ENCODE measurements at regions not wholly inside any gene's neighbourhood (a gene's known extent, or its start where the extent isn't known, plus 50 kb on each side); places are given as distances from the start of the nearest gene placed in this dataset.

DNA sequence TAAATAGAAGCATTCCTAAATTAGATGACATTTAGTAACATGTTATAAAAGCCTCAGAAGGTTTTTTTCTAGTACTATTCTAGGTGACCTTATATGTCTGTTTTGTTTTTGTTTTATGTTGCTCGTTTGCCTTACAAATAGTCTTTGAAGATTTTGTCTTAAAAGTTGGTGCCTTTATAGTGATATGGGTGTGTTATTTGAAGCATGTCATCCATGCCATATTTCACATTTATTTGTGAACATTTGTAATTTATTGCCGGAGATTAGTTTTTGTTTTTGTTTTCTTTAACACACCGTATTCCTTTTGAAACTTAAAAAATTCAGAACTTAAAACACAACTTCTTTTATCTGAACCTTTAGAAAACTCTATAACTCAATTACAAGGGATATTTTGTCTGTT, 422.8 kb upstream of the PCDH9 start:
- ChIA-PET RAD21 (ENCODE audit: unreplicated experiment) (no interaction called here), POLR2A (no interaction called here), SMC1A (ENCODE audit: uncharacterized antibody, unreplicated experiment) (no interaction called here), CTCF (no interaction called here)
- FAIRE-seq (no peak), ATAC-seq (no peak), DNase-seq (ENCODE audit: low read depth, low spot score) (no peak)
- no TSS peak for BruUV-seq (replicated peaks)
- no peaks in the 10 kb centered on the region for H3K79me2 ChIP-seq (ENCODE audit: control insufficient read depth, insufficient read depth, low read length)
- H3K27ac ChIP-seq (ENCODE audit: control insufficient read depth, insufficient read depth) = no peak overlapping the region
- no peak overlapping the region for H2AFZ ChIP-seq (ENCODE audit: control insufficient read depth, low read depth, low read length)
- no peaks in the 10 kb centered on the region for H3K9me3 ChIP-seq (replicated peaks; ENCODE audit: control insufficient read depth, insufficient read depth, low read length)
- H4K20me1 ChIP-seq (ENCODE audit: control insufficient read depth, insufficient read depth) = no peaks in the 10 kb centered on the region
- H3K27me3 ChIP-seq (replicated peaks in 1 of 2; ENCODE audit: control insufficient read depth in 2 of 2, insufficient read depth in 2 of 2, low read length in 1 of 2) = no peaks in the 10 kb centered on the region
- H3K4me3 ChIP-seq = no peak overlapping the region
- no peak overlapping the region for H3K9ac ChIP-seq (ENCODE audit: control insufficient read depth, insufficient read depth, low read length)
- 14% methylated on average over 3 of the region's 3 CpGs for WGBS (ENCODE audit: insufficient coverage, insufficient replicate concordance, low lambda C conversion rate, missing lambda C conversion rate)
- intact Hi-C loops (cut with micrococcal nuclease; ENCODE audit: unreplicated experiment) (no loop called here), in situ Hi-C loops (cut with MboI) (no loop called here)
- no peaks in the 10 kb centered on the region for H3K4me1 ChIP-seq (ENCODE audit: control insufficient read depth, insufficient read depth, low read length)
- no peaks in the 10 kb centered on the region for H3K36me3 ChIP-seq (ENCODE audit: control insufficient read depth in 2 of 2, insufficient read depth in 2 of 2, low read length in 1 of 2)
- H3K4me2 ChIP-seq (ENCODE audit: control insufficient read depth, insufficient read depth) = no peak overlapping the region
- TF ChIP-seq POU2F2 (IDR thresholded peaks at IDR 0.05; ENCODE audit: borderline replicate concordance, low read depth, low read length) = no peak
- TF ChIP-seq, protein P1, sequence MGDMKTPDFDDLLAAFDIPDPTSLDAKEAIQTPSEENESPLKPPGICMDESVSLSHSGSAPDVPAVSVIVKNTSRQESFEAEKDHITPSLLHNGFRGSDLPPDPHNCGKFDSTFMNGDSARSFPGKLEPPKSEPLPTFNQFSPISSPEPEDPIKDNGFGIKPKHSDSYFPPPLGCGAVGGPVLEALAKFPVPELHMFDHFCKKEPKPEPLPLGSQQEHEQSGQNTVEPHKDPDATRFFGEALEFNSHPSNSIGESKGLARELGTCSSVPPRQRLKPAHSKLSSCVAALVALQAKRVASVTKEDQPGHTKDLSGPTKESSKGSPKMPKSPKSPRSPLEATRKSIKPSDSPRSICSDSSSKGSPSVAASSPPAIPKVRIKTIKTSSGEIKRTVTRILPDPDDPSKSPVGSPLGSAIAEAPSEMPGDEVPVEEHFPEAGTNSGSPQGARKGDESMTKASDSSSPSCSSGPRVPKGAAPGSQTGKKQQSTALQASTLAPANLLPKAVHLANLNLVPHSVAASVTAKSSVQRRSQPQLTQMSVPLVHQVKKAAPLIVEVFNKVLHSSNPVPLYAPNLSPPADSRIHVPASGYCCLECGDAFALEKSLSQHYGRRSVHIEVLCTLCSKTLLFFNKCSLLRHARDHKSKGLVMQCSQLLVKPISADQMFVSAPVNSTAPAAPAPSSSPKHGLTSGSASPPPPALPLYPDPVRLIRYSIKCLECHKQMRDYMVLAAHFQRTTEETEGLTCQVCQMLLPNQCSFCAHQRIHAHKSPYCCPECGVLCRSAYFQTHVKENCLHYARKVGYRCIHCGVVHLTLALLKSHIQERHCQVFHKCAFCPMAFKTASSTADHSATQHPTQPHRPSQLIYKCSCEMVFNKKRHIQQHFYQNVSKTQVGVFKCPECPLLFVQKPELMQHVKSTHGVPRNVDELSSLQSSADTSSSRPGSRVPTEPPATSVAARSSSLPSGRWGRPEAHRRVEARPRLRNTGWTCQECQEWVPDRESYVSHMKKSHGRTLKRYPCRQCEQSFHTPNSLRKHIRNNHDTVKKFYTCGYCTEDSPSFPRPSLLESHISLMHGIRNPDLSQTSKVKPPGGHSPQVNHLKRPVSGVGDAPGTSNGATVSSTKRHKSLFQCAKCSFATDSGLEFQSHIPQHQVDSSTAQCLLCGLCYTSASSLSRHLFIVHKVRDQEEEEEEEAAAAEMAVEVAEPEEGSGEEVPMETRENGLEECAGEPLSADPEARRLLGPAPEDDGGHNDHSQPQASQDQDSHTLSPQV (IDR thresholded peaks at IDR 0.05) = no peak
- no peak for TF ChIP-seq KAT2A (conservative IDR thresholded peaks at IDR 0.05; ENCODE audit: control insufficient read depth, low read depth, low read length)
- TF ChIP-seq ZSCAN29 (IDR thresholded peaks at IDR 0.05) = no peak
- no peak for TF ChIP-seq ZBED1 (IDR thresholded peaks at IDR 0.05; ENCODE audit: borderline replicate concordance)
- TF ChIP-seq YBX1 (IDR thresholded peaks at IDR 0.05) = no peak
